ENCODE measurements at regions not wholly inside any gene's neighbourhood (a gene's known extent, or its start where the extent isn't known, plus 50 kb on each side); places are given as distances from the start of the nearest gene placed in this dataset.

DNA sequence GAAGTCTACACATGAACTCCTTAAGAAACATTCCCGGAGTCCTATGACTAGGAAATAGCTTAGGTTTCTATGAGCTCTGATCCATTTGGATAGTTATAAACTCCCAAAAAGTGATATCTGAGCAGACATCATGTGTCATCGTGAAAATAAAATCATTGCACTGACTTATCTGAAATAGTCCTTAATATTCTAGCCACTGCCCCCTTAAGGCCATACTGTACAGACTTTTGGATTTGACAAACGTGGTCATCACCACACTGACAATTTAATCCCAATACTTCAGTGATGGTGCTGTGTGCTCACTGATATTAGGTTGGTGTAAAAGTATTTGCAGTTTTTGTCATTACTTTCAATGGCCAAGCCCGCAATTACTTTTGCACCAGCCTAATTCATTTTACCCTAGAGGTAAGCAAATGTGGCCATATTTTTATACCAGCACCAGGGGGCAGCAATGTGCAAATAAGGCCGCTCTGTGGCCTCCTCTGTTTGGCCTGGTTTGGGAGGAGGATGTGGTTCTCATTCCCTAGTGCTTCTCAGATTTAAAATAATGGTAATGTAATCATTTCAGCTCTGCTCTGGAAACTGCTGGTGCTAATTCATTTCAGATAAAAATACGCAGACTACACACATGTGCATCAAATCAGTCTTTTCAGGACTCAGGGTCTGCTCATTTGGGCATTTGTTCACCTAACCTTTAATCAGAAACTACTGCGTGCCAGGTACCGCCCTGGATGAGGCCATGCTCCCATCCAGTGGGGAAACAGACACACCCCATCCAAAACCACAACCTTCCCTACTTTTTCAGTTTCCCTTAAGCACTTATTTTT lies 196.4 kb upstream of the C1QTNF7 start:
- DNase-seq (ENCODE audit: low read depth in 2 of 2) = peak; percentile 51 to 72

DNA sequence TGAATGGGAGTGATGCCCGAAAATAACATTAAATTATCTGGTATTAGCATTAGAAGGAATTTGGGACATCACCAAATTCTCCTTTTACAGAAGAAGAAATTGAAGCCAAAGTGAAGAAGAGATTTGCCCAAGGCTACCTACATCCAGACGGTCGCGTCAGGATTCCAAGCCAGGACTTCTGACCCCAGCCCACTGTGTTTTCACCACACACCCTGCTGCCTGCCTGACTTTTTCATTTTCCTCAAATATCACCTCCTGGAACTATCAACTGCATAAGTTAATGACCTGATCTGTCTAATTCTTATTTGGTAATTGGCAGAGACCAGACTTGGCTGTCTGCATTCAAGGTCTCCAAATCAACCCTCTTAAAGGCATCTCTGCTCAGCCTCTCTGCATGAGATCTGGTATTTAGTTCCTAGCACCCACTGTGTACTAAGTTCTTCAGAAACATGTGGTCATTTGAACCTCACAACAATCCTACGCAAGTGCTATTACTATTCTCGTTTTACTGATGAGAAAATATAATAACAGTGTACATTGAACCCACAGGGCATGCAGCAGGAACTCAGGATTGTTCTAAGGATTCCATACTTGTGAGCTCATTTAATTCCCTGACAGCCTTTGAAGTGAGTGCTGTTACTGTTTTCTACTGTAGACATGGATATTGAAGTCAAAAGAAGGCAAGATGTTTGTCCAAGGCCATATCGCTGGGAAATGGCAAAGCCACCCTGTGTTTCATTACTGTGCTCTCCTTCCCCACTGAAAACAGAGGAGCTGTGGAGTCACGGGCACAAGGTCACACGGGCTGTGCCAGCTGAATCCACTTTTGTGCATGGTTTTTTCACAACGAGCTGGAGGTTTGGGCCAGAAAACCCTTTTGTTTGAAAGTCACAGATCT lies 195.2 kb upstream of the C1QTNF7 start:
- no peak for DNase-seq (ENCODE audit: low read depth in 2 of 2)

DNA sequence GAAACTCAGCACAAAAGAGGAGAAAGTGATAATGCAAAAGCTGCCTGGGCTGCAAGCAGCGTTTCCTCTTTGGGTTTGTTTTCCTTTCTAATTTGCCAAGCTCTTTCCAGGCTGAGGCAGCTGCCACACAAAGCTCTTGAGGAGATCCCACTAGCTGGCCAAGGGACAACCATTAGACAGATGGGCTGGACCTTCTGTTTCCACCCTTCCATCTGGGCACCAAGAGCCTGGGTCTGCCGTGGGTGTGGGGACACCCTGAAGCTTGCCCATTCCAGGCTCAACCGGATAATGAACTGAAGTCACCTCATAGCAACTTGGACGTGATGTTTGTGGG lies 194.6 kb upstream of the C1QTNF7 start:
- no peak for DNase-seq (ENCODE audit: low read depth in 2 of 2)

DNA sequence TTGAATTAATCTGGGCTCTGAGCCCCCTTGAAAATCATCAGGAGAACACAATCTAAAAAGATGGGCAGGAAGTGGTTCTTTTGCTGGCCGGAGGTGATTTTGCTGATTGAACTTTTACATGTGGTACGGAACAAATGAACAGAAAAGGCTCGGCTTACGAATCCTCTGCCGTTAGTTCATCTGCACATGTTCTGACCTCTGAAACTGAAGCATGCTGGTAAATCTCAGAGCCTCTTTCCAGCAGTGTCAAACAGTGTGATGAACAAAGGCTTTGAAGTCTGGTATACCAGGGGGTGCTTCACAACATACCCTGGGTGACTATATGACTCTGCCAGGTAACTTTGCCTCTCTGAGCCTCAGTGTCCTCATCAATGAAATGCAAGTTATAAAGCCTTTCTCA lies 194.2 kb upstream of the C1QTNF7 start:
- DNase-seq (ENCODE audit: low read depth in 2 of 2) = no peak

DNA sequence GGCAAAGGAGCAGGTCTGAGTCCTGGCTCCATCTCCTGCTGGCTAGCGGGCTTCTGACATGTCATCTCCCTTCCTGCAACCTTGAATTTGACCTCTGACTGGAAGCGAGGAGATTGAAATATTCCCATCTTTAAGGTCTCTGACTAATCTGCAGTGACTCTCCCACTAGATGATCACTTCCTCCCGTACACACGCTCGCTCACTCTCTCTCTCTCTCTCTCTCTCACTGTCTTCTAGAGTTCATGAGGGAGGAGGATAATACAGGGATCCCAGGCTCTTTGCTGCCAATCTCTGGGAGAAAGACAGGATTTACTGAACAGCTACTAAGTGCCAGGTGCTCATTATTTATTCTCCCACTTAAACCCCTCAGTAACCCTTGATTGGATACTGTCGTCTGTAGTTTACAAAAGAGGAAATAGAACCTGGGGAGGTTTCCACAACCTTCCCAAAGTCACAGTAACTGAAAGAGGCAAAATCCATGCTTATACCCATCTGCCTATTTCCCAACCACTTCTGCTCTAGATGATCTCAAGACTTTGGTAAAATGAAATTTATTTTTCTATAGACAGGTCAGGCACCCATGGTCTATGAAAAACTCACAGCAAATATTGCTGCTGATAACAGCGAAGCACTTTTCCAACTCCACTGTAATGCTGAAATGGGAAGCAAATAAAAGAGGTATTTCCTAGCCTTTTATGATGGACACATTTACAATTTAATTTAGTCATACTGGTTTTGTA lies 193.5 kb upstream of the C1QTNF7 start:
- no peak for DNase-seq (ENCODE audit: low read depth in 2 of 2)

DNA sequence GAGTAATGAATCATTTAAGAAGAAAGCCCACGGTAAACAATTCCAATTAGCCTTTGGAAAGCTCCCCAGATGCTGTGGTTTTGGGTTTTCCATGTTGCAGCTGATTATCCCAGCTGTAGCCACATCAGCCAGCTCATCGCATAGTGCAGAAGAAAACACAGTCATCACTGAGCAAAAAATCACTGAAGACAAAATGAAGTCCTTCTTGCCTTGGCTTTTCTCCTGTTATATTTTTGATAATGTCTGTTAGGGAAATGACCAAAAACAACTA lies 193.0 kb upstream of the C1QTNF7 start:
- no peak for DNase-seq (ENCODE audit: low read depth in 2 of 2)

DNA sequence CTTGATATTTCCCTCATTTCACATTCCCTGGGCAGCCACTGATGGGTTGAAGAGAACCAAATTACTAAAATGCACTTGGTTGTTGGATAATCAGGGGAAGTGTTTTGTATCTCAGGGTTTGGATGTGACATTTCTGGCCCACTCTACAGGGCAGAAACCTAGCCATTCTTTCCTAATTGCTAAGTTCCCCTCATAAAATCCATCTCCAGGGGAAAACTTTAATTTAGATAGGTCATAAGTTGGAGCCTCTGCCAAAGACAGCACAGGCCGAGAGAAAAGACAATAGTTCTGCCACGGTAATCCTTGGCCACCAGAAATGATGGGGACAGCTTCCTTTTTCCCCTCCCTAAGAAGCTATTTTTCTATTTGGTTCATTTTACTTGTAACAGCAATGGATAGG lies 192.7 kb upstream of the C1QTNF7 start:
- DNase-seq (ENCODE audit: low read depth in 2 of 2) = no peak

DNA sequence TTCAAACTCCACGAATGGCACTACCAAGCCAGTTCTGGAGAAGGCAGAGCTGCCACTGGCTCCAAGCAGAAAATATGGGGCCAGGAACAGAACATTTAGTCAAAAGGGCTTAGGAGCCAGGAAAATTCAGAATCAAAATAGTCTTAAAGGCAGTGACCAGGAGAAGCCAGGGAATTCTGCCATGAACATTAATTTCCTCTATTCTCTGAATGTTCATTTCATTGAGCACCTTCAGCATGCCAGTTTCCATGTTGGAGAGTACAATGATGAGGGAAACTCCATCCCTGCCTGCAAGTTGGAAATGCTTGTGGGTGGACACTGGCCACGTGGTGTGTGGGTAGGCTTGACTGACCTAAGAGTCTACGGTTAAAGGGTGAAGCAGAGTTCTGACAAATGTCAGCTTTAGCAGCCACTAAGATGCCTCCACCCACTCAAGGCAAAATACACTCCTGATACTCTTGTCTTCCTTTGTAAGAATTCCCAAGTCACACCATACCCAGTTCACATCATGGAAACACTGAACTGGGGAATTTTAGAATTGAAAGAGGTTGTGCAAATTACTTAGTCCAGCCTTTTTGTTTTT lies 190.1 kb upstream of the C1QTNF7 start:
- DNase-seq (ENCODE audit: low read depth in 2 of 2) = no peak

DNA sequence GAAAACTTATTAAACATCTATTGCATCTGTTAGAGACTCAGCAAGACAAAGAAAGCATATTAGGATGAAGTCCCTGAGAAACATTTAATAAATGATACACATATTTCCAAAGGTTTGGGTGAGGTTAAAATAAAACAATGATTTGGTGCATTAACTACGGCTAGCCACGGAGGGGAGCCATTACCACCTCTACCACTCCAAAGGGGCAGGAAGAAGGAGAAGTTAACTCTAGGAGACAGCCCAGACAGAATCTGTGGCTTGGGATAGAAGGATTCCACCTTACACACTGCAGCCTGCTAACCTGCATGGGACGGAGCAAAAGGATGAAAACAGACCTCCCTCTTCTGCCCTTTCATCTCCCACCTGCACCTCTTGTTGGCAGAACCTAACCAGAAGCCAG lies 189.1 kb upstream of the C1QTNF7 start:
- DNase-seq (ENCODE audit: low read depth in 2 of 2) = no peak

DNA sequence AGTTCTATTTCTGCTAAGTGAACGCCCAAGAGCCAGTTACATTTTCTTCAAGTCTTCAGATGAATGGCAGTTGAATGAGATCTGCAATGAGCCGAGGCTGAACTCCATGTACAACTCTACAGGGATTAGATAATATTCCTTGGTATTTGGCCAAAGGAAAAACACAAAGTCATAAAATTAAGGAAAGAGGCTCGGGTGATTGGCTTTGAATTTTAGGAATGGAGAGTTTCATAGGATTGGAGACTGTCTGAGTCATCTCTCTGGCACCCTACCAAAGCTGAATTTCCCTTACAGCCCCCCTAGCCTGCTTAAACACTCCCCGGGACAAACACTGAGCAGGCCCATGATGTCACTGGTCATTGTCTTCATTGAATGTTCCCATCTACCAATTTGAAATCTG lies 188.0 kb upstream of the C1QTNF7 start:
- no peak for DNase-seq (ENCODE audit: low read depth in 2 of 2)

DNA sequence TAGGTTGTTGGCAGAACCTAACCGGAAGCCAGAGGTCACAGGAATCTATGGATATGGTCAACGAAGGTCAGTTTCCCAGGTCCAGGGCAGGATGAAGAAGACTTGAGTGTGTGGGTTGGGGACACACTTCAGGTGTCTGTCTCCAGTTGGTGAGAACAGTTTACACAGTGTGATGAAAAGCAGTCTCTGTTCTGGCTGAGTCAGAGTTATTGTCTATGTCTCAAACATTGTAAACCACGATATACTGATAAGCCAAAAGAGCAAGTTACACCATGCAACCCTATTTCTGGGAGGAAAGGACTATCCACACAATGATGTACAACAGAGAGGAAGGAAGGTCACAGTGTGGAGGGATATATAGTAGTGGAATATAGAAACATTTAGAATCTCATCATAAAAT lies 187.1 kb upstream of the C1QTNF7 start:
- no peak for DNase-seq (ENCODE audit: low read depth in 2 of 2)

DNA sequence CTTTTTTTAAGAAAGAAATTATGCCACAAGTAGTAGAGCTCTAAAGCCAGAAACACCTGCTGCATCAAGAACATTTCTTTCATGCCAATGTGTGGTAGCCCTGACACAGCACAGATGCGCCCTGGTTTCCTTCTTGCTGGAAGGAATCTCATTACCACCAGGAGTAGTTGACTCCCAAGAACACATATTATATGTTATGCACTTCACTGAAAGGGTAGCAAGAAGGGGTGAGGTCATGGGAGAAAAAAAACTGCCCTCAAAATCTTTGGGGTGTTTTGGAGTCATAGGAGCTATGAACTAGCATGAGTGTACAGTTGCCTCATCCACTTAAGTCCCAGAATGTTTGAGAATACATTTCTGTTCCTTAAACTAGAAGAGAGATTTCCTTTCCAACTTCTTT lies 185.8 kb upstream of the C1QTNF7 start:
- no peak for DNase-seq (ENCODE audit: low read depth in 2 of 2)

DNA sequence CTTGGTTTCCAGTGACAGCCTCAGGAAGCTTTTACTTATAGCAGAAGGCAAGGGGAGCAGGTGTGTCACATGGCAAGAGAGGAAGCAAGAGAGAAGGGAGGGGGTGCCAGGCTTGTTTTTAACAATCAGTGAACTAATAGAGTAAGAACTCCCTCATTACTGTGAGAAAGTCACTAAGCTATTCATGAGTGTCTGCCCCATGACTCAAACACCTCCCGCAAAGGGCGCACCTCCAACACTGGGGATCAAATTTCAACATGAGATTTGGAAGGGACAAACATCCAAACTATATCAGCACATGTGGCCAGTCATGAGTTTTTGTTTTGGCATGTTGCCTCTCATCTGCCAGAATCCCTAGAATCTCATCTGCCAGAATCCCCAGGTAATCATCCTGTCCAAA lies 183.5 kb upstream of the C1QTNF7 start:
- DNase-seq (ENCODE audit: low read depth in 2 of 2) = no peak

DNA sequence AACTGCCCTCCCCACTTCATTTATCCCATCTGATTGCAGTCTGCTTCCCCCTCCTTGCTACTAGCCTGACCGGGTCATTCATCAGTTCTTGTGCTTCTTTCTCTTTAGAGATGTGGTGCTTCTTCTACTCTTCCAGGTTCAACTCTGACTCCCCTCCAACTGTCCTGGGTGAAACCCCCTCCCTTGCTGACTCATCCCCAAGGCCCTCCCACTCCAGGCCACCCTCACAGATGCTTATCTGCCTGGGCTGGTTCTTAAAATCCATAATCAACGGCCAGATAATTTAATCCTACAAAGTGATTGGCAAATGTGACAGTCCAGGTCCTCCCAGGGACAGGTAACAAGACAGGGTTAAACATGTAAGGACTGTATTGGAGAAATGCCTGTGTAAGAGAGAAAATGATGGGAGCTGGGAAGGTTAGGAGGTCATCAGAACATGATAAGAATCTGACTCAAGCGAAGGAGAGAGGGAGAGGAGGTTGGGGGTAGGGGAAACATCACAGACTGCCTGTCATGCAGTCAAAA lies 182.8 kb upstream of the C1QTNF7 start:
- DNase-seq (ENCODE audit: low read depth in 2 of 2) = no peak

DNA sequence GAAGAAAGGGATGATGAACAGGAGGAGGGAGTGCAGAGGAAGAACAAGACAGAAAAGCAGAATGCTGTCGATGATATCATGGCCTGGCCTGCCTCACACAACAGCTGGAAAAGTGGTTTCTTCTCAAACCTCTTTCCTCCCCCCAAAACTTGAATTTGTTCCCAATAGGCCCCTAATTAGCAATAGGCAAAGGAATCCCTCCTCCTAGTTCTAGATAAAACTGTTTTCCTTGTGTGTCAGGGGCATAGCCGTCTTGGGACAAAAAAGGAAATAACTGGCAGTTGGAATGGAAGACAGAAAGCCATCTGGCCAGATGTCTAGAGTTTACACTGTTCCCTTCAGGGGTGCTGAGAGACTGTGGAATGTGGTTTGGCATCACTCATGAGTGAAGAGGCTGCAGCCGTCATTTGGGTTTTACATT lies 177.8 kb upstream of the C1QTNF7 start:
- DNase-seq (ENCODE audit: low read depth in 2 of 2) = no peak

DNA sequence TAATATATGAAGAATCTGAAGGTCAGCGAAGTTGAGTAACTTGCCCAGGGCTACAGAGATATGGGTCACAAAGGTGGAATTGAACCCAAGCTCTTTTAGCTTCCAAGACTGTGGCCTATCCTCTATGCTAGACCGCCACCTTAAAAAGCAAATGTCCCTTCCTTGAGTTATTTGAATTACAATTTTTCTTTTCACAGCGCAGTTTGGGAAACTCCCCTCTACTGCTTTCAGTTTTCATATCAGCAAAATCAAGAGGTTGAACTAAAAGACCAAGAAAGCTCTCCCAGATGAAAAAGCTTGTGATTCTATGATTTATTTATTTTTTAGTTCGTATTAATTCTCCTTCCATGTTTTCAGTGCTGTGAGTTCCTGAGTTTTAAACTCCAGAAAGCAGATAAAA lies 174.5 kb upstream of the C1QTNF7 start:
- DNase-seq (ENCODE audit: low read depth in 2 of 2) = no peak

DNA sequence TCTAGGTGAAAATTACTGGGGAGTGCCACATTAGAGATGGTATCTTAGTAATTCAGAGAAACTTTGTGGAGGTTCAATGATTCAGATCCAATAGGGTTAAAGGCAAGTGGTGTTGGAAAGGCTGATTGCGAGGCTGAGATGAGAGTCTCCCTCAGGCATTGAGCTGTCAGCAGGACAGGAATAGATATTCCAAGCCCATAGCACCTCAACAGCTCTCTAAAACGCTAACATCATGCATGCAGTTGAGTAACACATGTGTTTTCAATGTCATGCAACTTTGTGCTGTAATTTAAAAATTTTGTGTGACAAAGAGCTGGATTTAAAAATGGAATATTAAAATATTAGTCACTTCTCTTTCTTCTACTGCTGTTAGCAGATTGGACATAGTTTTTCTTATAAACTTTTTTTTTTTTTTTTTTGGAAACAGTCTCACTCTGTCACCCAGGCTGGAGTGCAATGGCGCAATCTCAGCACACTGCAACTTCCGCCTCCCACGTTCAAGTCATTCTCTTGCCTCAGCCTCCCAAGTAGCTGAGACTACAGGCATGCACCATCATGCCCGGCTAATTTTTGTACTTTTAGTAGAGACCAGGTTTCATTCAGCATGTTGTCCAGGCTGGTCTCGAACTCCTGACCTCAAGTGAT lies 173.5 kb upstream of the C1QTNF7 start:
- DNase-seq (ENCODE audit: low read depth in 2 of 2) = no peak

DNA sequence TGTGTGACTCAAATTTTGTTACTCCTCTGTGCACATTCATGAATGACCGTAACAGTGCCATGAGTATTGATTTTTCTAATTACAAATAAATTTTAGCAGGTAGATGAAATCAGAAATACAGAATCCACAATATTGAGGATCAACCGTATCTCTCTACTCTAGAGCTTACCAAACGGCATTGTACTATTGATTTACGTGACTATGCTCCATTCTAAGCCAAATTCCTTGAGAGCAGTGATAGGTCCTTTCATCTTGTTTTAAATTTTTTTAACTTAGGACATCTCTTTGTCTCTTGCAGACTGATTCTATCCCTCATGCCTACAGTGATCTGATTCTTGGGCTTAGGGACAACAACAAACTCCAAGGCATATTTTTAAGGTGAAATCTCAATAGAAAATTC lies 172.3 kb upstream of the C1QTNF7 start:
- no peak for DNase-seq (ENCODE audit: low read depth in 2 of 2)

DNA sequence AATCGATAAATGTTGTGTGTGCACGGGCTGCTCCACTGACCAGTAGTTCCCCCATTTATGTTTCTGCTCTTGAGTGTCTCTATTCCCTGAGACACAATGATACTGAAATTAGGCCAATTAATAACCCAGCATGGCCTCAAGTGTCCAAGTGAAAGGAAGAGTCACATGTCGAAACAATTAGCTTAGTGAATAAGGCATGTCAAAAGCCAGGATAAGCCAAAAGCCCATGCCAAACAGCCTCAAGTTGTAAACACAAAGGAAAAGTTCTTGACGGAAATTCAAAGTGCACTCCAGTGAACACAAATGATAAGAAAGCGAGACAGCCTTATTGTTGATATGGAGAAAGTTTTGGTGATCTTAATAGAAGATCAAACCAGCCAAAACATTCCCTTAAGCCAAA lies 167.1 kb upstream of the C1QTNF7 start:
- no peak for DNase-seq (ENCODE audit: low read depth in 2 of 2)

DNA sequence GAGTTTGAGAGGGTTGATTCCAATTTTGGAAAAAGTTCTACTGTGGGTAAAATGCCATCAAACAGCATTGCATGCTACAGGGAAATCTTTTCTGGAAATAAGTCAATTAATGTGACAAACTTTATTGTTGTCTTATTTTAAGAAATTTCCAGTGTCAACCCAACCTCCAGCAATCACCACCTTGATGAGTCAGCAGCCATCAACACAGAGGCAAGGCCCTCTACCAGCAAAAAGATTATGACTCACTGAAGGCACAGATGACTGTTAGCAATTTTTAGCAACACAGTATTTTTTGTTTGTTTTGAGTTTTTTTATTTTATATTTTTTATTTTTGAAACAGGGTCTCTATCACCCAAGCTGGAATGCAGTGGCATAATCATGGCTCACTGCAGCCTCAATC lies 165.4 kb upstream of the C1QTNF7 start:
- DNase-seq (ENCODE audit: low read depth in 2 of 2) = no peak

DNA sequence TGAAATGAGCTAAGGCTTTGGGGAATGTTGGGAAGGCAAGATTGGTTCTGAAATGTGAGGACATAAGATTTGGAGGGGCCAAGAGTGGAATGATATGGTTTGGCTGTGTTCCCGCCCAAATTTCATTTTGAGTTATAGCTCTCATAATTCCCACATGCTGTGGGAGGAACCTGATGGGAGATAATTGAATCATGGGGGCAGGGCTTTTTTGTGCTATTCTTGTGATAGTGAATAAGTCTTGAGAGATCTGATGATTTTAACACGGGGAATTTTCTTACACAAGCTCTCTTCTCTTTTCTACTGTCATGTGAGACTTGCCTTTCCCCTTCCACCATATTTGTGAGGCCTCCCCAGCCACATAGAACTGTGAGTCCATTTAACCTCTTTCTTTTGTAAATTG lies 157.6 kb upstream of the C1QTNF7 start:
- DNase-seq (ENCODE audit: low read depth in 2 of 2) = no peak

DNA sequence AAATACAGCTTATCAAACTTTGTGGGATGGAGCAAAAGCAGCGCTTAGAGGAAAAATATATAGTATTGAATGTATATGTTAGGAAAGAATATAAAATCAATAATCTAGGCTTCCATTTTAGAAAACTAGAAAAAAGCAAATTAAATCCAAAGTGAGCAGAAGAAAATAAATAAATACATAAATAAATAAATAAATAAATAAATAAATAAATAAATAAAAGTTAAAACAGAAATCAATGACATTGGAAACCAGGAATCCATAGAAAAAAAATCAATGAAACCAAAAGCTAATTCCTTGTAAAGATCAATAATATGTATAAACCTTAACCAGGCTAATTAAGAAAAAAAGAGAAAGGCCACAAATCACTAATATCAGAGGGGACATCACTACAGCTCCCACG lies 141.8 kb upstream of the C1QTNF7 start:
- no peak for DNase-seq (ENCODE audit: low read depth in 2 of 2)
